Vagina (tissue), 2 donors: ENCODE measurements at regions not wholly inside any gene's neighbourhood (a gene's known extent, or its start where the extent isn't known, plus 50 kb on each side); places are given as distances from the start of the nearest gene placed in this dataset.

Experiments used
- DNase-seq, 2 donors: peaks; one replicate each; pipeline ENCODE4 v3.0.0-alpha.2; 2017; ENCODE audit errors: extremely low spot score in 2 of 2
- H3K27ac ChIP-seq: fragments of 200-600 bp; sonication (generic); one replicate; pipeline ENCODE4 v1.5.1; 2019
- H3K27me3 ChIP-seq: fragments of 200-600 bp; sonication (generic); one replicate; pipeline ENCODE4 v1.5.1; 2019
- H3K36me3 ChIP-seq, 2 donors: fragments of 200-600 bp; sonication (generic); one replicate each; pipeline ENCODE4 v1.5.1; 2017 to 2019
- H3K4me1 ChIP-seq: fragments of 200-600 bp; sonication (generic); one replicate; pipeline ENCODE4 v1.5.1; 2019
- H3K4me3 ChIP-seq, 2 donors: fragments of 200-600 bp; sonication (generic); 1 replicate in 1 of 2; 2 replicates in 1 of 2; pipeline ENCODE4 v1.5.1; 2016 to 2019
- H3K9me3 ChIP-seq: fragments of 200-600 bp; sonication (generic); one replicate; pipeline ENCODE4 v1.5.1; 2019
- CTCF ChIP-seq, 3 experiments: fragments of 450-650 bp in 2 of 3; fragments of 200-600 bp in 1 of 3; sonication (generic) in 1 of 3; IDR thresholded peaks; one replicate each; pipeline ENCODE4 v1.5.1; 2017 to 2019; ENCODE audit warnings: antibody characterized with exemption in 3 of 3, mild to moderate bottlenecking in 2 of 3, moderate library complexity in 2 of 3
- POLR2A ChIP-seq, 2 donors: fragments of 450-650 bp; IDR thresholded peaks; one replicate each; pipeline ENCODE4 v1.6.1; 2017; ENCODE audit warnings: antibody characterized with exemption in 2 of 2, mild to moderate bottlenecking in 2 of 2, moderate library complexity in 2 of 2
- POLR2AphosphoS5 ChIP-seq, 2 donors: sonication (generic); formaldehyde crosslinking; IDR thresholded peaks; one replicate each; pipeline ENCODE4 v1.9.0; 2017; ENCODE audit warnings: antibody characterized with exemption in 2 of 2, mild to moderate bottlenecking in 2 of 2, low read depth in 1 of 2; ENCODE audit not compliant: insufficient read depth in 1 of 2
- intact Hi-C: fragments of 100-400 bp; cut with DNase I; formaldehyde crosslinking; loops from one replicate; pipeline ENCODE4 v1.15.1; 2023

- no peaks in the 10 kb centered on the region for H3K4me1 ChIP-seq
These were observed 238.0 kb upstream of the FOXK1 start for GRCh38 chr7:4444106-4444505.

GRCh38 chr7:4445777-4446176, 236.3 kb upstream of the FOXK1 start:
- H3K27ac ChIP-seq: no peak overlapping the region
- H3K4me3 ChIP-seq: no peak overlapping the region
- no peak for DNase-seq
- no peaks in the 10 kb centered on the region for H3K4me1 ChIP-seq
- no peaks in the 10 kb centered on the region for H3K9me3 ChIP-seq
- H3K27me3 ChIP-seq: no peaks in the 10 kb centered on the region
- TF ChIP-seq CTCF (IDR thresholded peaks at IDR 0.05): no peak
- TF ChIP-seq POLR2AphosphoS5 (IDR thresholded peaks at IDR 0.05; ENCODE audit: insufficient read depth in 1 of 2, low read depth in 1 of 2): no peak
- no peaks in the 10 kb centered on the region for H3K36me3 ChIP-seq
- intact Hi-C loops: no loop called here

More at GRCh38 chr7:4444106-4444505, 238.0 kb upstream of the FOXK1 start:
- H3K36me3 ChIP-seq: no peaks in the 10 kb centered on the region
- H3K27me3 ChIP-seq: no peaks in the 10 kb centered on the region
- intact Hi-C loops: no loop called here
- TF ChIP-seq CTCF (IDR thresholded peaks at IDR 0.05) (no peak), POLR2A (IDR thresholded peaks at IDR 0.05) (no peak), POLR2AphosphoS5 (IDR thresholded peaks at IDR 0.05; ENCODE audit: insufficient read depth in 1 of 2, low read depth in 1 of 2) (no peak)
- DNase-seq: no peak
- no peak overlapping the region for H3K4me3 ChIP-seq
- no peaks in the 10 kb centered on the region for H3K9me3 ChIP-seq
- H3K27ac ChIP-seq: no peak overlapping the region

GRCh38 chr7:4449263-4449662, 232.8 kb upstream of the FOXK1 start:
- no peak overlapping the region for H3K4me3 ChIP-seq
- peak in 1 of 2 donors; percentile 28 for DNase-seq
- no peak for TF ChIP-seq CTCF (IDR thresholded peaks at IDR 0.05)
- no peak for TF ChIP-seq POLR2A (IDR thresholded peaks at IDR 0.05)
- no peak for TF ChIP-seq POLR2AphosphoS5 (IDR thresholded peaks at IDR 0.05; ENCODE audit: insufficient read depth in 1 of 2, low read depth in 1 of 2)

GRCh38 chr7:4450483-4450882, 231.6 kb upstream of the FOXK1 start:
- TF ChIP-seq CTCF (IDR thresholded peaks at IDR 0.05): no peak
- no peak for TF ChIP-seq POLR2A (IDR thresholded peaks at IDR 0.05)
- no peak for TF ChIP-seq POLR2AphosphoS5 (IDR thresholded peaks at IDR 0.05; ENCODE audit: insufficient read depth in 1 of 2, low read depth in 1 of 2)
- Histone ChIP-seq H3K4me1 (no peaks in the 10 kb centered on the region), H3K27ac (no peak overlapping the region), H3K9me3 (no peaks in the 10 kb centered on the region), H3K27me3 (no peaks in the 10 kb centered on the region), H3K36me3 (no peaks in the 10 kb centered on the region), H3K4me3 (no peak overlapping the region)
- intact Hi-C loops: no loop called here
- no peak for DNase-seq

More at GRCh38 chr7:4449263-4449662, 232.8 kb upstream of the FOXK1 start:
- Histone ChIP-seq H3K36me3 (no peaks in the 10 kb centered on the region), H3K27ac (no peak overlapping the region), H3K4me1 (no peaks in the 10 kb centered on the region), H3K9me3 (no peaks in the 10 kb centered on the region), H3K27me3 (no peaks in the 10 kb centered on the region)
- intact Hi-C loops: no loop called here

- Histone ChIP-seq H3K9me3 (no peaks in the 10 kb centered on the region), H3K27ac (no peak overlapping the region), H3K4me3 (no peak overlapping the region), H3K36me3 (no peaks in the 10 kb centered on the region), H3K4me1 (peaks cover 11% of the 10 kb centered on the region), H3K27me3 (no peaks in the 10 kb centered on the region)
- no peak for DNase-seq
- intact Hi-C loops: no loop called here
- TF ChIP-seq POLR2A (IDR thresholded peaks at IDR 0.05) (no peak), CTCF (IDR thresholded peaks at IDR 0.05) (no peak), POLR2AphosphoS5 (IDR thresholded peaks at IDR 0.05; ENCODE audit: insufficient read depth in 1 of 2, low read depth in 1 of 2) (no peak)
These were observed 221.5 kb upstream of the FOXK1 start for GRCh38 chr7:4460597-4460996.
